HEK293 (cell line): ENCODE measurements at regions not wholly inside any gene's neighbourhood (a gene's known extent, or its start where the extent isn't known, plus 50 kb on each side); places are given as distances from the start of the nearest gene placed in this dataset.

ENCODE experiments used
- CTCF ChIA-PET: fragments of 350-600 bp; formaldehyde crosslinking; extraction: SDS; loops from one replicate; lab custom pipeline; 2021; ENCODE audit warnings: antibody characterized with exemption; lab: Yijun Ruan, JAX
- POLR2A ChIA-PET: fragments of 300-600 bp; formaldehyde crosslinking; extraction: SDS; loops from one replicate; lab custom pipeline; 2020; ENCODE audit warnings: antibody characterized with exemption, inconsistent platforms; lab: Yijun Ruan, JAX
- H3K27ac ChIP-seq: fragments of 200-500 bp; sonication (Bioruptor generic); 2 replicates; pipeline ENCODE4 v1.5.1; 2014; ENCODE audit warnings: low read depth, low read length, control low read depth, inconsistent platforms; ENCODE audit errors: extremely low read depth
- H3K36me3 ChIP-seq, 2 experiments: fragments of 200-500 bp in 1 of 2; sonication (Bioruptor generic) in 1 of 2; 1 replicate in 1 of 2; 2 replicates in 1 of 2; pipeline ENCODE4 v1.5.1; 2014 to 2017; ENCODE audit warnings: inconsistent platforms in 2 of 2, low read length in 2 of 2; ENCODE audit not compliant: control insufficient read depth in 2 of 2, insufficient read depth in 1 of 2
- H3K4me1 ChIP-seq: fragments of 200-500 bp; sonication (Bioruptor generic); 2 replicates; pipeline ENCODE4 v1.5.1; 2014; ENCODE audit warnings: mild to moderate bottlenecking, low read length, inconsistent platforms; ENCODE audit not compliant: control insufficient read depth, insufficient read depth
- H3K4me3 ChIP-seq: 2 replicates; pipeline ENCODE4 v1.5.1; 2011; ENCODE audit warnings: low read depth, mild to moderate bottlenecking, control low read depth, low read length, moderate library complexity
- H3K9me3 ChIP-seq: fragments of 200-500 bp; sonication (Bioruptor generic); 2 replicates; pipeline ENCODE4 v1.5.1; 2014; ENCODE audit warnings: low read depth, low read length, inconsistent platforms; ENCODE audit not compliant: control insufficient read depth, insufficient read depth
- HOXC10 ChIP-seq: sonication (generic); formaldehyde crosslinking; IDR thresholded peaks from 2 replicates; pipeline ENCODE4 v1.8.1; 2023; ENCODE audit warnings: mild to moderate bottlenecking, missing genetic modification reagents
- HOXD13 ChIP-seq: sonication (generic); formaldehyde crosslinking; IDR thresholded peaks from 2 replicates; pipeline ENCODE4 v1.8.0; 2022; ENCODE audit warnings: missing genetic modification reagents, borderline replicate concordance
- KLF16 ChIP-seq: fragments of 450-650 bp; formaldehyde crosslinking; IDR thresholded peaks from 2 replicates; pipeline ENCODE4 v1.5.1; 2017; ENCODE audit warnings: missing biosample characterization, missing genetic modification characterization
- KLF9 ChIP-seq: fragments of 450-650 bp; formaldehyde crosslinking; IDR thresholded peaks from 2 replicates; pipeline ENCODE4 v1.5.1; 2016; ENCODE audit warnings: missing biosample characterization, missing genetic modification characterization, low read depth
- MYNN ChIP-seq: fragments of 450-650 bp; formaldehyde crosslinking; IDR thresholded peaks from 2 replicates; pipeline ENCODE4 v1.5.1; 2016; ENCODE audit warnings: missing biosample characterization, missing genetic modification characterization, borderline replicate concordance
- MZF1 ChIP-seq: fragments of 450-650 bp; formaldehyde crosslinking; IDR thresholded peaks from 2 replicates; pipeline ENCODE4 v1.5.1; 2017; ENCODE audit warnings: missing biosample characterization, missing genetic modification characterization, borderline replicate concordance
- PRDM2 ChIP-seq: fragments of 450-650 bp; formaldehyde crosslinking; IDR thresholded peaks from 2 replicates; pipeline ENCODE4 v1.5.1; 2016; ENCODE audit warnings: missing biosample characterization, missing genetic modification characterization, borderline replicate concordance
- SALL2 ChIP-seq: fragments of 450-650 bp; formaldehyde crosslinking; IDR thresholded peaks from 2 replicates; pipeline ENCODE4 v1.5.0; 2017; ENCODE audit warnings: missing biosample characterization, mild to moderate bottlenecking, missing genetic modification characterization, borderline replicate concordance
- ZEB2 ChIP-seq: fragments of 450-650 bp; formaldehyde crosslinking; IDR thresholded peaks from 2 replicates; pipeline ENCODE4 v1.5.1; 2016; ENCODE audit warnings: missing biosample characterization, missing genetic modification characterization
- ZFHX2 ChIP-seq: fragments of 450-650 bp; formaldehyde crosslinking; conservative IDR thresholded peaks from 2 replicates; pipeline ENCODE4 v1.5.1; 2016; ENCODE audit warnings: missing biosample characterization, missing genetic modification characterization
- ZNF148 ChIP-seq: fragments of 450-650 bp; formaldehyde crosslinking; IDR thresholded peaks from 2 replicates; pipeline ENCODE4 v1.5.0; 2017; ENCODE audit warnings: missing biosample characterization, missing genetic modification characterization, borderline replicate concordance
- ZNF248 ChIP-seq: fragments of 450-650 bp; formaldehyde crosslinking; IDR thresholded peaks from 2 replicates; pipeline ENCODE4 v1.5.1; 2017; ENCODE audit warnings: missing biosample characterization, missing genetic modification characterization
- ZNF292 ChIP-seq: fragments of 450-650 bp; formaldehyde crosslinking; IDR thresholded peaks from 2 replicates; pipeline ENCODE4 v1.5.1; 2016; ENCODE audit warnings: low read depth, missing biosample characterization, missing genetic modification characterization, borderline replicate concordance
- ZNF354C ChIP-seq: fragments of 450-650 bp; formaldehyde crosslinking; IDR thresholded peaks from 2 replicates; pipeline ENCODE4 v1.5.1; 2016; ENCODE audit warnings: missing biosample characterization, missing genetic modification characterization, low read depth, borderline replicate concordance
- ZNF473 ChIP-seq: fragments of 450-650 bp; formaldehyde crosslinking; IDR thresholded peaks from 2 replicates; pipeline ENCODE4 v1.5.1; 2017; ENCODE audit warnings: missing biosample characterization, missing genetic modification characterization
- ZNF48 ChIP-seq: fragments of 450-650 bp; formaldehyde crosslinking; IDR thresholded peaks from 2 replicates; pipeline ENCODE4 v1.5.1; 2016; ENCODE audit warnings: missing biosample characterization, missing genetic modification characterization
- ZNF514 ChIP-seq: fragments of 450-650 bp; formaldehyde crosslinking; IDR thresholded peaks from 2 replicates; pipeline ENCODE4 v1.5.1; 2016; ENCODE audit warnings: missing biosample characterization, missing genetic modification characterization
- ZNF560 ChIP-seq: fragments of 450-650 bp; formaldehyde crosslinking; IDR thresholded peaks from 2 replicates; pipeline ENCODE4 v1.5.1; 2017; ENCODE audit warnings: missing biosample characterization, missing genetic modification characterization, borderline replicate concordance
- ZNF624 ChIP-seq: fragments of 450-650 bp; formaldehyde crosslinking; IDR thresholded peaks from 2 replicates; pipeline ENCODE4 v1.5.1; 2017; ENCODE audit warnings: missing biosample characterization, missing genetic modification characterization
- ZNF677 ChIP-seq: fragments of 450-650 bp; IDR thresholded peaks from 2 replicates; pipeline ENCODE4 v1.5.0; 2018; ENCODE audit warnings: missing biosample characterization, mild to moderate bottlenecking, missing genetic modification characterization, moderate library complexity
- ZNF837 ChIP-seq: fragments of 450-650 bp; formaldehyde crosslinking; IDR thresholded peaks from 2 replicates; pipeline ENCODE4 v1.5.1; 2016; ENCODE audit warnings: missing biosample characterization, missing genetic modification characterization
- TF ChIP-seq, protein P1 (sequence below): fragments of 450-650 bp; IDR thresholded peaks from 2 replicates; pipeline ENCODE4 v1.5.1; 2018; ENCODE audit warnings: missing biosample characterization, mild to moderate bottlenecking, missing genetic modification characterization

DNA sequence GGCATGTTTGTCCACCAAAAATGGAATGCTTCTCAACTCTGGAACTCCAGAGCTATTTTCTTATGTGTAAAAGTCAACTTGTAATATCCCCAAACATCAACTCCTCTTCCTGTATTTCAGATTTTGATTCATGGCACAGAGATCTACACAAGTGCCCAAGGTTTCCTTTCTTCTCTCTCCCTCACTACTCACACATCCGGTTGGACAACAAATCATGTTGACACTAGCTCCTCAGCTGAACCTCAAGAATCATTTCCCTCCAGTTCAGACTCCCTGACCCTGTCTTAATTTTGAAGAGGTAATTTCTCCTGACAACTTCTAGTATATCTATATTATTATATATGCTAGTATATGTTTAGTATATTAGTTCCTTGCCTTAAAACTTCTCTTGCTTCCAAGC is 485.4 kb upstream of the CCDC196 start:
- Histone ChIP-seq H3K36me3 (no peaks in the 10 kb centered on the region), H3K4me3 (no peak overlapping the region), H3K4me1 (no peaks in the 10 kb centered on the region), H3K27ac (no peak overlapping the region), H3K9me3 (no peaks in the 10 kb centered on the region)
- ChIA-PET POLR2A (no interaction called here), CTCF (no interaction called here)
- TF ChIP-seq ZNF473 (tag by site-specific recombination), result no peak
- no peak for TF ChIP-seq ZNF248 (tag by site-specific recombination)
- no peak for TF ChIP-seq ZNF354C (tag by site-specific recombination)
- no peak for TF ChIP-seq ZFHX2 (tag by site-specific recombination)
- no peak for TF ChIP-seq KLF9 (tag by site-specific recombination)
- TF ChIP-seq MYNN, result no peak

- H3K4me3 ChIP-seq, result no peak overlapping the region
- H3K27ac ChIP-seq, result no peak overlapping the region
- no peaks in the 10 kb centered on the region for H3K9me3 ChIP-seq
- TF ChIP-seq ZNF514, result no peak
- TF ChIP-seq HOXC10, result no peak
- TF ChIP-seq ZNF624, result no peak
- TF ChIP-seq, protein P1, sequence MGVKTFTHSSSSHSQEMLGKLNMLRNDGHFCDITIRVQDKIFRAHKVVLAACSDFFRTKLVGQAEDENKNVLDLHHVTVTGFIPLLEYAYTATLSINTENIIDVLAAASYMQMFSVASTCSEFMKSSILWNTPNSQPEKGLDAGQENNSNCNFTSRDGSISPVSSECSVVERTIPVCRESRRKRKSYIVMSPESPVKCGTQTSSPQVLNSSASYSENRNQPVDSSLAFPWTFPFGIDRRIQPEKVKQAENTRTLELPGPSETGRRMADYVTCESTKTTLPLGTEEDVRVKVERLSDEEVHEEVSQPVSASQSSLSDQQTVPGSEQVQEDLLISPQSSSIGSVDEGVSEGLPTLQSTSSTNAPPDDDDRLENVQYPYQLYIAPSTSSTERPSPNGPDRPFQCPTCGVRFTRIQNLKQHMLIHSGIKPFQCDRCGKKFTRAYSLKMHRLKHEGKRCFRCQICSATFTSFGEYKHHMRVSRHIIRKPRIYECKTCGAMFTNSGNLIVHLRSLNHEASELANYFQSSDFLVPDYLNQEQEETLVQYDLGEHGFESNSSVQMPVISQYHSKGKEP (tag by site-specific recombination), result no peak
- TF ChIP-seq KLF16 (tag by site-specific recombination), result no peak
- TF ChIP-seq PRDM2 (tag by site-specific recombination), result no peak
- no peak for TF ChIP-seq SALL2 (tag by site-specific recombination)
- no peak for TF ChIP-seq ZNF48
- no peak for TF ChIP-seq ZNF148 (tag by site-specific recombination)
- TF ChIP-seq ZNF292 (tag by site-specific recombination), result no peak
- TF ChIP-seq ZNF837 (tag by site-specific recombination), result no peak
- no peak for TF ChIP-seq HOXD13 (CRISPR knock-in tag)
- no peak for TF ChIP-seq ZEB2 (tag by site-specific recombination)
- TF ChIP-seq ZNF677 (tag by site-specific recombination), result no peak
- no peak for TF ChIP-seq MZF1 (tag by site-specific recombination)
- no peak for TF ChIP-seq ZNF560 (tag by site-specific recombination)
- no peaks in the 10 kb centered on the region for H3K36me3 ChIP-seq
- ChIA-PET CTCF (no interaction called here), POLR2A (no interaction called here)
- H3K4me1 ChIP-seq, result no peaks in the 10 kb centered on the region
These were observed 484.8 kb upstream of the CCDC196 start for GRCh38 chr14:66001356-66001755.
